ENCODE measurements at regions not wholly inside any gene's neighbourhood (a gene's known extent, or its start where the extent isn't known, plus 50 kb on each side); places are given as distances from the start of the nearest gene placed in this dataset.

- ATAC-seq = no peak
Observed at GRCh38 chr5:52690236-52690768, 97.4 kb upstream of the ITGA1 start.

GRCh38 chr5:52692039-52692438 is 95.7 kb upstream of the ITGA1 start:
- ATAC-seq = no peak

- no peak for ATAC-seq
Observed at GRCh38 chr5:52692606-52693005, 95.1 kb upstream of the ITGA1 start.

GRCh38 chr5:52693280-52693679 is 94.4 kb upstream of the ITGA1 start:
- ATAC-seq = no peak

GRCh38 chr5:52693836-52694235 is 93.9 kb upstream of the ITGA1 start:
- ATAC-seq = no peak

- no peak for ATAC-seq
Observed at GRCh38 chr5:52694648-52695047, 93.1 kb upstream of the ITGA1 start.

- no peak for ATAC-seq
Observed at GRCh38 chr5:52702877-52703276, 84.8 kb upstream of the ITGA1 start.

- no peak for ATAC-seq
Observed at GRCh38 chr5:52703321-52703720, 84.4 kb upstream of the ITGA1 start.

- no peak for ATAC-seq
Observed at GRCh38 chr5:52705720-52706119, 82.0 kb upstream of the ITGA1 start.

- ATAC-seq = no peak
Observed at GRCh38 chr5:52706775-52707174, 80.9 kb upstream of the ITGA1 start.

- no peak for ATAC-seq
Observed at GRCh38 chr5:52707616-52708015, 80.1 kb upstream of the ITGA1 start.

- ATAC-seq = no peak
Observed at GRCh38 chr5:52708463-52708862, 79.3 kb upstream of the ITGA1 start.

GRCh38 chr5:52709167-52709925 is 78.4 kb upstream of the ITGA1 start:
- peak in 1 of 2 donors; percentile 45 for ATAC-seq

- no peak for ATAC-seq
Observed at GRCh38 chr5:52710310-52710971, 77.3 kb upstream of the ITGA1 start.

GRCh38 chr5:52710972-52711596 is 76.6 kb upstream of the ITGA1 start:
- no peak for ATAC-seq

- peak in 1 of 2 donors; percentile 44 for ATAC-seq
Observed at GRCh38 chr5:52712354-52712753, 75.4 kb upstream of the ITGA1 start.

- peak; percentile 85 to 88 for ATAC-seq
Observed at GRCh38 chr5:52725065-52725746, 62.5 kb upstream of the ITGA1 start.

GRCh38 chr5:52725808-52726207 is 61.9 kb upstream of the ITGA1 start:
- ATAC-seq = no peak

- ATAC-seq = no peak
Observed at GRCh38 chr5:52727020-52727419, 60.7 kb upstream of the ITGA1 start.

- no peak for ATAC-seq
Observed at GRCh38 chr5:52727576-52727975, 60.1 kb upstream of the ITGA1 start.

GRCh38 chr5:52728224-52728623 is 59.5 kb upstream of the ITGA1 start:
- no peak for ATAC-seq

- no peak for ATAC-seq
Observed at GRCh38 chr5:52728686-52729085, 59.0 kb upstream of the ITGA1 start.
